ENCODE measurements at regions not wholly inside any gene's neighbourhood (a gene's known extent, or its start where the extent isn't known, plus 50 kb on each side); places are given as distances from the start of the nearest gene placed in this dataset.

DNA sequence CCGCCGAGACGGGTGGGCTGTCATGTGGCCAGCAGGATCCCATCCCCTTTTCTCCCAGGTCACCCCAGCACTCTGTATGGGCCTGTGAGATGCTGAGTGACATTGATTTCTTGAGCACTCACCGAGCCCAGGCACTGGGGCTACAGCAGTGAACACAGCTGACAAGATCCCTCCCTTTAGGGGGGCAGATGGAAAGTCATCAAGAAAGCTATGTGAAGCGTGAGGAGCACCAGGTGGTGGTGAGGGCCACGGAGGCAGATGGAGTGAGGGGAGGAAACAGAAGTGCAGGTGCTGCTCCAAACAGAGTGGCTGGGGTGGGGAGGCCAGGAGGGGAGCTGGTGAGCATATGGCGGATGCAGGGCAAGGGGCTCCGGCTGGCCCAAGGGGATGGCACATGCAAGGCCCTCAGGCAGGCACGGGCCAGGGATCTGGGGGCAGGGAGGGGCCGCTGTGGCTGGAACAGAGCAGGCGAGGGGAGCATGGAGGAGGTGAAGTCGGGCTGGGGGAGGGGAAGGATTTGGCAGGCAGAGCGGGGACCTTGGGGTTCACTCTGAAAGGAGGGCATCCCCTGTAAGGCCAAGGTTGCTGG lies 184.0 kb downstream of the BMP7 start:
- TF ChIP-seq, protein P1, sequence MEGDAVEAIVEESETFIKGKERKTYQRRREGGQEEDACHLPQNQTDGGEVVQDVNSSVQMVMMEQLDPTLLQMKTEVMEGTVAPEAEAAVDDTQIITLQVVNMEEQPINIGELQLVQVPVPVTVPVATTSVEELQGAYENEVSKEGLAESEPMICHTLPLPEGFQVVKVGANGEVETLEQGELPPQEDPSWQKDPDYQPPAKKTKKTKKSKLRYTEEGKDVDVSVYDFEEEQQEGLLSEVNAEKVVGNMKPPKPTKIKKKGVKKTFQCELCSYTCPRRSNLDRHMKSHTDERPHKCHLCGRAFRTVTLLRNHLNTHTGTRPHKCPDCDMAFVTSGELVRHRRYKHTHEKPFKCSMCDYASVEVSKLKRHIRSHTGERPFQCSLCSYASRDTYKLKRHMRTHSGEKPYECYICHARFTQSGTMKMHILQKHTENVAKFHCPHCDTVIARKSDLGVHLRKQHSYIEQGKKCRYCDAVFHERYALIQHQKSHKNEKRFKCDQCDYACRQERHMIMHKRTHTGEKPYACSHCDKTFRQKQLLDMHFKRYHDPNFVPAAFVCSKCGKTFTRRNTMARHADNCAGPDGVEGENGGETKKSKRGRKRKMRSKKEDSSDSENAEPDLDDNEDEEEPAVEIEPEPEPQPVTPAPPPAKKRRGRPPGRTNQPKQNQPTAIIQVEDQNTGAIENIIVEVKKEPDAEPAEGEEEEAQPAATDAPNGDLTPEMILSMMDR (IDR thresholded peaks at IDR 0.05 in 8 of 11, conservative IDR thresholded peaks at IDR 0.05 in 3 of 11) = no peak
- TF ChIP-seq POLR2AphosphoS5 (IDR thresholded peaks at IDR 0.05) (no peak), POLR2A (IDR thresholded peaks at IDR 0.05) (no peak)
